ENCODE measurements at regions not wholly inside any gene's neighbourhood (a gene's known extent, or its start where the extent isn't known, plus 50 kb on each side); places are given as distances from the start of the nearest gene placed in this dataset.

- TF ChIP-seq ETS1 (IDR thresholded peaks at IDR 0.05) (no peak), STAT1 (IDR thresholded peaks at IDR 0.05; ENCODE audit: unreplicated experiment) (no peak), JUNB (IDR thresholded peaks at IDR 0.05; ENCODE audit: unreplicated experiment) (no peak)
Observed at GRCh38 chr22:48333323-48333763, 1494.3 kb downstream of the BRD1 start (continued).

GRCh38 chr22:48332438-48333322 lies 1495.0 kb downstream of the BRD1 start:
- Histone ChIP-seq H4K20me1 (replicated peaks; ENCODE audit: insufficient read depth) (no peaks in the 10 kb centered on the region), H2AFZ (no peak overlapping the region), H3K79me2 (replicated peaks; ENCODE audit: insufficient read depth) (no peaks in the 10 kb centered on the region), H3K27ac (ENCODE audit: low read depth) (no peak overlapping the region), H3K4me2 (no peak overlapping the region), H3K36me3 (ENCODE audit: insufficient read depth) (0 out of 2 replicates have a peak, but pooled peaks cover 10% of the 10 kb centered on the region), H3K9me2 (ENCODE audit: insufficient read depth) (no peaks in the 10 kb centered on the region), H3F3A (replicated peaks; ENCODE audit: low read depth) (no peaks in the 10 kb centered on the region), H3K4me1 (ENCODE audit: insufficient read depth) (no peaks in the 10 kb centered on the region), H3K4me3 (no peak overlapping the region), H3K27me3 (ENCODE audit: insufficient read depth) (no peaks in the 10 kb centered on the region)
- TF ChIP-seq EZH2 (IDR thresholded peaks at IDR 0.05; ENCODE audit: low read depth, unreplicated experiment) = no peak
- no peak for TF ChIP-seq JUNB (IDR thresholded peaks at IDR 0.05; ENCODE audit: unreplicated experiment)
- TF ChIP-seq CREB1 (CRISPR knock-in tag; IDR thresholded peaks at IDR 0.05; ENCODE audit: low read depth) = no peak
- no peak for TF ChIP-seq STAT1 (IDR thresholded peaks at IDR 0.05; ENCODE audit: unreplicated experiment)
- Mint-ChIP-seq H3K27me3 (ENCODE audit: insufficient read depth, low read depth, poor library complexity) (peaks cover 6% of the 10 kb centered on the region), H3K4me3 (no peak overlapping the region), H3K9me3 (peaks cover 16% of the 10 kb centered on the region; the same call in 2 of the 3 replicates), H3K4me1 (no peaks in the 10 kb centered on the region), H3K36me3 (ENCODE audit: low read depth) (no peaks in the 10 kb centered on the region), H3K27ac (no peak overlapping the region)
- DNase-seq (ENCODE audit: low spot score) (no peak), ATAC-seq (no peak)

- Histone ChIP-seq H3K4me3 (no peak overlapping the region), H3K4me1 (ENCODE audit: insufficient read depth) (no peaks in the 10 kb centered on the region), H3K4me2 (no peak overlapping the region), H4K20me1 (replicated peaks; ENCODE audit: insufficient read depth) (no peaks in the 10 kb centered on the region), H3K36me3 (ENCODE audit: insufficient read depth) (0 out of 2 replicates have a peak, but pooled peaks cover 10% of the 10 kb centered on the region), H3K27ac (ENCODE audit: low read depth) (no peak overlapping the region), H2AFZ (no peak overlapping the region), H3K27me3 (ENCODE audit: insufficient read depth) (no peaks in the 10 kb centered on the region), H3K79me2 (replicated peaks; ENCODE audit: insufficient read depth) (no peaks in the 10 kb centered on the region), H3K9me2 (ENCODE audit: insufficient read depth) (no peaks in the 10 kb centered on the region), H3F3A (replicated peaks; ENCODE audit: low read depth) (no peaks in the 10 kb centered on the region)
- Mint-ChIP-seq H3K27me3 (ENCODE audit: insufficient read depth, low read depth, poor library complexity) (peaks cover 9% of the 10 kb centered on the region), H3K27ac (no peak overlapping the region), H3K36me3 (ENCODE audit: low read depth) (no peaks in the 10 kb centered on the region), H3K9me3 (peaks cover 16% of the 10 kb centered on the region; the same call in 2 of the 3 replicates), H3K4me1 (no peaks in the 10 kb centered on the region), H3K4me3 (no peak overlapping the region)
- ATAC-seq (no peak), DNase-seq (ENCODE audit: low spot score) (no peak)
- TF ChIP-seq ZNF114 (CRISPR knock-in tag; IDR thresholded peaks at IDR 0.05) (no peak), POLR2AphosphoS5 (IDR thresholded peaks at IDR 0.05; ENCODE audit: low read depth) (no peak), CTCF (conservative IDR thresholded peaks at IDR 0.05; ENCODE audit: low read depth in 2 of 2) (no peak), JUNB (IDR thresholded peaks at IDR 0.05; ENCODE audit: unreplicated experiment) (no peak), ZNF331 (CRISPR knock-in tag; IDR thresholded peaks at IDR 0.05; ENCODE audit: low read depth) (no peak), REST (IDR thresholded peaks at IDR 0.05; ENCODE audit: unreplicated experiment) (no peak)
Observed at GRCh38 chr22:48331691-48332220, 1495.9 kb downstream of the BRD1 start.

All from GM23338 (cell line).